ENCODE measurements at regions not wholly inside any gene's neighbourhood (a gene's known extent, or its start where the extent isn't known, plus 50 kb on each side); places are given as distances from the start of the nearest gene placed in this dataset.

DNA sequence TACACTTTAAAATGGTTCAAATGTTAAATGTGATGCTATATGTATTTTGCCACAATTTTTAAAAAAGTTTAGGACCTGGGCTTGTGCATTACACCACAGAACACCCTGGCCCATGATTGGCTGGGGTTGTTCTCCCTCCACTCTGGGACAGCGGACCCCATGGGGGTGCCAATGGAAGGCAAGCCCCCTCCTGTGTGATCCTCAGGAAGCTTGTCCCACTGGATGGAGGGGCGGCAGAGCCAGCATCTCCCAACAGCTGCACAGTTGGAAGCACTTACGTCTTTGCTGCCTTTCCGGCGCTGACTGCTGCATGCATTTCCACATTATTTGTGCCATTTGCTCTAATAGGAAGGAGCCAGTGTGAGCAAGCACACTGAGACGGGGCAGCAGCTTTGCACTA, 196.5 kb downstream of the SHANK2 start:
- intact Hi-C loops (cut with DNase I): no loop called here
- Histone ChIP-seq H3K27me3 (no peaks in the 10 kb centered on the region), H3K27ac (no peak overlapping the region), H3K36me3 (no peaks in the 10 kb centered on the region), H3K4me1 (no peaks in the 10 kb centered on the region), H3K9me3 (no peaks in the 10 kb centered on the region), H3K4me3 (no peak overlapping the region)
- no peak for TF ChIP-seq EP300 (IDR thresholded peaks at IDR 0.05)
- no peak for DNase-seq
- 86 to 93% methylated on average over 6 of the region's 6 CpGs for WGBS, 2 donors

Data from sigmoid colon (tissue), 6 donors.